ENCODE measurements at regions not wholly inside any gene's neighbourhood (a gene's known extent, or its start where the extent isn't known, plus 50 kb on each side); places are given as distances from the start of the nearest gene placed in this dataset.

- ChIA-PET POLR2A (ENCODE audit: low non-redundant PET) (interaction anchor here (0.5 kb wide), 1 partner anchor 473 kb away, joined by 3 read pairs; no protein-coding TSS in a partner anchor), CTCF (no interaction called here)
- no TSS peak for BruUV-seq (replicated peaks)
- TF ChIP-seq CTCF (conservative IDR thresholded peaks at IDR 0.05; ENCODE audit: low read depth, low read length): no peak
- no peak for TF ChIP-seq EZH2 (IDR thresholded peaks at IDR 0.05; ENCODE audit: borderline replicate concordance, low read depth, low read length, poor library complexity, severe bottlenecking)
- no peaks in the 10 kb centered on the region for H3K27me3 ChIP-seq (replicated peaks; ENCODE audit: insufficient read depth, low read depth, low read length, poor library complexity)
- no peak for DNase-seq (ENCODE audit: low spot score)
- peaks cover 18% of the 10 kb centered on the region for H3K4me1 ChIP-seq (ENCODE audit: insufficient read depth, low read length, poor library complexity, severe bottlenecking)
- no peaks in the 10 kb centered on the region for H3K9me3 ChIP-seq (ENCODE audit: low read depth, low read length, poor library complexity, severe bottlenecking)
- no peak overlapping the region for H3K4me3 ChIP-seq (ENCODE audit: low read depth, low read length, poor library complexity, severe bottlenecking)
- intact Hi-C loops (cut with micrococcal nuclease; ENCODE audit: unreplicated experiment): no loop called here
- no peak overlapping the region for H3K27ac ChIP-seq (ENCODE audit: low read depth, low read length, poor library complexity, severe bottlenecking)
- no peaks in the 10 kb centered on the region for H3K36me3 ChIP-seq (ENCODE audit: insufficient read depth, low read length, poor library complexity, severe bottlenecking)
Measured at GRCh38 chr18:46321955-46322354, 217.8 kb downstream of the HAUS1 start.

GRCh38 chr18:46322411-46322891 lies 218.3 kb downstream of the HAUS1 start:
- H3K27me3 ChIP-seq (replicated peaks; ENCODE audit: insufficient read depth, low read depth, low read length, poor library complexity): no peaks in the 10 kb centered on the region
- DNase-seq (ENCODE audit: low spot score): no peak
- ChIA-PET POLR2A (ENCODE audit: low non-redundant PET) (interaction anchor here (0.5 to 0.6 kb wide), 2 partner anchors 473 to 583 kb away, joined by 3 read pairs; no protein-coding TSS in a partner anchor), CTCF (no interaction called here)
- H3K27ac ChIP-seq (ENCODE audit: low read depth, low read length, poor library complexity, severe bottlenecking): no peak overlapping the region
- intact Hi-C loops (cut with micrococcal nuclease; ENCODE audit: unreplicated experiment): no loop called here
- H3K36me3 ChIP-seq (ENCODE audit: insufficient read depth, low read length, poor library complexity, severe bottlenecking): no peaks in the 10 kb centered on the region
- H3K4me3 ChIP-seq (ENCODE audit: low read depth, low read length, poor library complexity, severe bottlenecking): no peak overlapping the region
- BruUV-seq (replicated peaks): no TSS peak
- H3K9me3 ChIP-seq (ENCODE audit: low read depth, low read length, poor library complexity, severe bottlenecking): no peaks in the 10 kb centered on the region
- TF ChIP-seq CTCF (conservative IDR thresholded peaks at IDR 0.05; ENCODE audit: low read depth, low read length) (no peak), EZH2 (IDR thresholded peaks at IDR 0.05; ENCODE audit: borderline replicate concordance, low read depth, low read length, poor library complexity, severe bottlenecking) (no peak)
- H3K4me1 ChIP-seq (ENCODE audit: insufficient read depth, low read length, poor library complexity, severe bottlenecking): peaks cover 18% of the 10 kb centered on the region

GRCh38 chr18:46322941-46323340 lies 218.8 kb downstream of the HAUS1 start:
- H3K9me3 ChIP-seq (ENCODE audit: low read depth, low read length, poor library complexity, severe bottlenecking): no peaks in the 10 kb centered on the region
- peaks cover 18% of the 10 kb centered on the region for H3K4me1 ChIP-seq (ENCODE audit: insufficient read depth, low read length, poor library complexity, severe bottlenecking)
- H3K4me3 ChIP-seq (ENCODE audit: low read depth, low read length, poor library complexity, severe bottlenecking): no peak overlapping the region
- no peak for TF ChIP-seq CTCF (conservative IDR thresholded peaks at IDR 0.05; ENCODE audit: low read depth, low read length)
- TF ChIP-seq EZH2 (IDR thresholded peaks at IDR 0.05; ENCODE audit: borderline replicate concordance, low read depth, low read length, poor library complexity, severe bottlenecking): no peak
- no peaks in the 10 kb centered on the region for H3K27me3 ChIP-seq (replicated peaks; ENCODE audit: insufficient read depth, low read depth, low read length, poor library complexity)
- intact Hi-C loops (cut with micrococcal nuclease; ENCODE audit: unreplicated experiment): no loop called here
- H3K36me3 ChIP-seq (ENCODE audit: insufficient read depth, low read length, poor library complexity, severe bottlenecking): no peaks in the 10 kb centered on the region
- H3K27ac ChIP-seq (ENCODE audit: low read depth, low read length, poor library complexity, severe bottlenecking): no peak overlapping the region
- BruUV-seq (replicated peaks): no TSS peak
- ChIA-PET CTCF (no interaction called here), POLR2A (ENCODE audit: low non-redundant PET) (interaction anchor here (0.6 kb wide), 1 partner anchor 582 kb away, joined by 3 read pairs; no protein-coding TSS in a partner anchor)
- no peak for DNase-seq (ENCODE audit: low spot score)

Data from A673 (cell line).